ENCODE measurements at regions not wholly inside any gene's neighbourhood (a gene's known extent, or its start where the extent isn't known, plus 50 kb on each side); places are given as distances from the start of the nearest gene placed in this dataset.

GRCh38 chr6:106767271-106767670 lies 137.9 kb downstream of the QRSL1 start:
- no peak for TF ChIP-seq EP300 (IDR thresholded peaks at IDR 0.05)
- TF ChIP-seq POLR2A (IDR thresholded peaks at IDR 0.05): no peak
- TF ChIP-seq POLR2AphosphoS5 (IDR thresholded peaks at IDR 0.05): no peak
- TF ChIP-seq CTCF (IDR thresholded peaks at IDR 0.05): no peak
- DNase-seq (ENCODE audit: low spot score in 2 of 2): no peak
- Histone ChIP-seq H3K4me3 (no peak overlapping the region), H3K4me1 (no peaks in the 10 kb centered on the region), H3K9me3 (peaks cover 4% of the 10 kb centered on the region), H3K36me3 (no peaks in the 10 kb centered on the region), H3K27ac (no peak overlapping the region), H3K27me3 (no peaks in the 10 kb centered on the region)
- WGBS: 100% methylated on average over 1 of the region's 1 CpG

- DNase-seq (ENCODE audit: low spot score in 2 of 2): no peak
- 90% methylated on average over 4 of the region's 4 CpGs for WGBS
- TF ChIP-seq POLR2A (IDR thresholded peaks at IDR 0.05) (no peak), EP300 (IDR thresholded peaks at IDR 0.05) (no peak), CTCF (IDR thresholded peaks at IDR 0.05) (no peak), POLR2AphosphoS5 (IDR thresholded peaks at IDR 0.05) (no peak)
- Histone ChIP-seq H3K27ac (no peak overlapping the region), H3K4me1 (no peaks in the 10 kb centered on the region), H3K27me3 (no peaks in the 10 kb centered on the region), H3K36me3 (no peaks in the 10 kb centered on the region), H3K9me3 (peaks cover 4% of the 10 kb centered on the region), H3K4me3 (no peak overlapping the region)
Measured at GRCh38 chr6:106766201-106766600, 136.8 kb downstream of the QRSL1 start.

- 64% methylated on average over 2 of the region's 2 CpGs for WGBS
- Histone ChIP-seq H3K4me1 (no peaks in the 10 kb centered on the region), H3K36me3 (no peaks in the 10 kb centered on the region), H3K9me3 (peaks cover 4% of the 10 kb centered on the region), H3K27me3 (no peaks in the 10 kb centered on the region), H3K4me3 (no peak overlapping the region), H3K27ac (no peak overlapping the region)
- no peak for TF ChIP-seq POLR2AphosphoS5 (IDR thresholded peaks at IDR 0.05)
- TF ChIP-seq EP300 (IDR thresholded peaks at IDR 0.05): no peak
- TF ChIP-seq POLR2A (IDR thresholded peaks at IDR 0.05): no peak
- TF ChIP-seq CTCF (IDR thresholded peaks at IDR 0.05): no peak
- DNase-seq (ENCODE audit: low spot score in 2 of 2): no peak
Measured at GRCh38 chr6:106765496-106765895, 136.1 kb downstream of the QRSL1 start.

- 92% methylated on average over 2 of the region's 2 CpGs for WGBS
- no peaks in the 10 kb centered on the region for H3K4me1 ChIP-seq
- H3K36me3 ChIP-seq: no peaks in the 10 kb centered on the region
- no peaks in the 10 kb centered on the region for H3K27me3 ChIP-seq
- H3K4me3 ChIP-seq: no peak overlapping the region
- H3K27ac ChIP-seq: no peak overlapping the region
- TF ChIP-seq EP300 (IDR thresholded peaks at IDR 0.05) (no peak), POLR2A (IDR thresholded peaks at IDR 0.05) (no peak), POLR2AphosphoS5 (IDR thresholded peaks at IDR 0.05) (no peak), CTCF (IDR thresholded peaks at IDR 0.05) (no peak)
- no peak for DNase-seq (ENCODE audit: low spot score in 2 of 2)
- H3K9me3 ChIP-seq: peaks cover 3% of the 10 kb centered on the region
Measured at GRCh38 chr6:106764353-106764980, 135.1 kb downstream of the QRSL1 start.

GRCh38 chr6:106763361-106763760 lies 134.0 kb downstream of the QRSL1 start:
- H3K9me3 ChIP-seq: no peaks in the 10 kb centered on the region
- H3K27me3 ChIP-seq: no peaks in the 10 kb centered on the region
- H3K27ac ChIP-seq: no peak overlapping the region
- TF ChIP-seq EP300 (IDR thresholded peaks at IDR 0.05): no peak
- TF ChIP-seq POLR2A (IDR thresholded peaks at IDR 0.05): no peak
- TF ChIP-seq POLR2AphosphoS5 (IDR thresholded peaks at IDR 0.05): no peak
- no peak for TF ChIP-seq CTCF (IDR thresholded peaks at IDR 0.05)
- no peaks in the 10 kb centered on the region for H3K36me3 ChIP-seq
- no peaks in the 10 kb centered on the region for H3K4me1 ChIP-seq
- H3K4me3 ChIP-seq: no peak overlapping the region
- DNase-seq (ENCODE audit: low spot score in 2 of 2): no peak
